HG03439 (cell line): ENCODE measurements at regions not wholly inside any gene's neighbourhood (a gene's known extent, or its start where the extent isn't known, plus 50 kb on each side); places are given as distances from the start of the nearest gene placed in this dataset.
"Not testable (repeated sequence)": the region's sequence is repeated elsewhere in the genome, so short reads cannot be mapped to it uniquely, and the experiment has no call there.

ENCODE experiments used
- ATAC-seq: cut with Tn5 transposase; IDR thresholded peaks from one replicate; pipeline ENCODE4 v1.9.1; 2021; ENCODE audit warnings: mild to moderate bottlenecking, moderate library complexity; ENCODE audit not compliant: unreplicated experiment

DNA sequence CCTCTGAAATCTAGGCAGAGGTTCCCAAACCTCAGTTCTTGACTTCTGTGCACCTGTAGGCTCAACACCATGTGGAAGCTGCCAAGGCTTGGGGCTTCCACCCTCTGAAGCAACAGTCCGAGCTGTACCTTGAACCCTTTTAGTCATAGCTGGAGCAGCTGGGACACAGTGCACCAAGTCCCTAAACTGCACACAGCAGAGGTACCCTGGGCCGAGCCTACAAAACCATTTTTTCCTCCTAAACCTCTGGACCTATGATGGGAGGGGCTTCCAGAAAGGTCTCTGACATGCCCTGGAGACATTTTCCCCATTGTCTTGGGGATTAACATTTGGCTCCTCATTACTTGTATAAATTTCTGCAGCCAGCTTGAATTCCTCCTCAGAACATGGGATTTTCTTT is 168.8 kb downstream of the TLE3 start:
- not testable (repeated sequence) for ATAC-seq

DNA sequence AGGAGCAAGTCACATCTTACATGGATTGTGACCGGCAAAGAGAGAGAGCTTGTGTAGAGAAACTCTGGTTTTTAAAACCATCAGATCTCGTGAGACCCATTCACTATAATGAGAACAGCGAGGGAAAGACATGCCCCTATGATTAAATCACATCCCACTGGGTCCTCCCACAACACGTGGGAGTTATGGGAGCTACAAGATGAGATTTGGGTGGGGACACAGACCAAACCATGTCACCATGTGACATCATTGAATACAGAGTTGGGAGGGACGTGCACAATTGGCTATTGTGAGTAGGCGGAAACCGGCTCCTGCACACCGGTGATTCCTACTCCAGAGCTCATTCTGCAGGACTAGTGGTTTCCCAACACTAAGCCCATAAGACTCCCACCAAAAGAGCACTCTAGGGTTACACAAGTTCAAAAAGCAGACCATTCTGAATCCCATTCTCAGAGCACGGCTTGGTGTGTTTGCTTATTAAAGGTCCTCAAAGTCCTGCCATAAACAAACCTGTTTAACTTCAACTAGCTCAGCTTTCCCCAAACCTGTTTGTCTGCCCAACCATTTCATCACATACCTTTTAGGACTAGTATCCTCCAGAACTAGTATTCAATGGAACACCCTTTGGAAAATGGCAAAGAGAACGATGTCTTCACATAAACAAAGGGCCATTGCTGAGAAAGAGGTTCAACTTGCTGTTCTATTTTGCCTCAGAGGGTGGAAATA is 167.6 kb downstream of the TLE3 start:
- no peak for ATAC-seq

GRCh38 chr15:69930754-69931153 is 167.0 kb downstream of the TLE3 start:
- no peak for ATAC-seq

DNA sequence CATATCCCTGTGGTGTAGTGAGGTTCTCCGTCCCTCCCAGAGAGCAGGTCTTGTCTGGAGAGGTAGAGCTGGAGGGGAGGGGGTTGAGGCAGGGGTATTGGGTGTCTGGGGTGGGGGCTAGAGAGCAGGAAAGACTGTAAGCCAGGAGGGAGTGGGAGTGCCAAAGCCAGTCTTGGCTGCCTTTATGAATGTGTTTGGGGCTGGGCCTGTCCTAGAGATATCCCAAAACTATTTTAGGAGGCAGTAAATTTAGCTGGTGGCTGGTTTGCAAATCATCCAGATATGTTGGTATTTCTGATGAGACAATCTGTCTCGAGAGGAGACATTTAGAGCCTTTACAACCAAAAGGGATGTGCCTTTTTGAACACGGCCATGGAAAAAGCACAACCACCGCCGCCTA is 166.6 kb downstream of the TLE3 start:
- no peak for ATAC-seq

GRCh38 chr15:69934607-69935006 is 163.1 kb downstream of the TLE3 start:
- no peak for ATAC-seq

DNA sequence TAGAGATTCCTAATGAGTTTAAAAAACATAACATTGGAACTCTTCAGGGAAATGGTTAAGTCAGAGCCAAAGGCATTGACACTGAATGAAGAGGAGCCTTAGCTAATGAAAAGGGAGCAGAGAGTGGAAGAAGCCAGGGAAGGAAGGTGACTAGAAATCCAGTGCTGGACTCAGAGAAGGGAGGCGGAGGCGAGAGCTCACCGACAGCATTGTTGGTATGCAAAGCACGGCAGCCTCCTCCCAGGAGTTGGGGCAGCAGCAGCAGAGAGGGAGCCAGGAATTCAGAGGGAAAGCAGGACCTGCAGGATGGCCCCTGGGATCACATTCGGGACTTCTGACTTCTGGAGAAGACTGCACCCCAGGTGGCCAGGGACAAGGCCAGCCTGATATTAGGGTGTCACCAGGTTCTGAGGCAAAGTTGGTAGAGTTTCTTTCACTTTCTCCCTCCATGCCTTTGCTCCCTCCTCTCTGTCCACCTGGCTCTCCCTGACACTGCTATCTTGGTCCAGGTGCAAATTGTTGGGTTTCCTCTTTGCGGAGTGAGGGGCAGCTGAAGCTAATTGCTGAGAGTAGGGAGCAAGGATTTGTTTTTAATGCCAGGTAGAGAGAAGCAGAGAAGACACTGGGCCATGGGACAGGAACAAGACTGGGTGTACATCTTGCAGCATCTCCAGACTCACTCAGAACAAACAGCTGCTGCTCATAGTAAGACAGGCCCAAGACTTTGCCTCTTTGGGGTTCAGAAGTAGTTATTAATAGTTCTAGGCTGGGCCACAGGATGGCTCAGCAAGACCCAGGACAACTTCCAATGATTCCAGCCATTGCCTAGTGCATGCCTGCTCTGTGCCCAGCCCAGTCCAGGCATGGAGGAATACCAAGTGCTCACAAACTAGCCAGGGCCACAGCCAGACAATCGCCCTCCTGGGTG is 157.9 kb downstream of the TLE3 start:
- ATAC-seq, result no peak

DNA sequence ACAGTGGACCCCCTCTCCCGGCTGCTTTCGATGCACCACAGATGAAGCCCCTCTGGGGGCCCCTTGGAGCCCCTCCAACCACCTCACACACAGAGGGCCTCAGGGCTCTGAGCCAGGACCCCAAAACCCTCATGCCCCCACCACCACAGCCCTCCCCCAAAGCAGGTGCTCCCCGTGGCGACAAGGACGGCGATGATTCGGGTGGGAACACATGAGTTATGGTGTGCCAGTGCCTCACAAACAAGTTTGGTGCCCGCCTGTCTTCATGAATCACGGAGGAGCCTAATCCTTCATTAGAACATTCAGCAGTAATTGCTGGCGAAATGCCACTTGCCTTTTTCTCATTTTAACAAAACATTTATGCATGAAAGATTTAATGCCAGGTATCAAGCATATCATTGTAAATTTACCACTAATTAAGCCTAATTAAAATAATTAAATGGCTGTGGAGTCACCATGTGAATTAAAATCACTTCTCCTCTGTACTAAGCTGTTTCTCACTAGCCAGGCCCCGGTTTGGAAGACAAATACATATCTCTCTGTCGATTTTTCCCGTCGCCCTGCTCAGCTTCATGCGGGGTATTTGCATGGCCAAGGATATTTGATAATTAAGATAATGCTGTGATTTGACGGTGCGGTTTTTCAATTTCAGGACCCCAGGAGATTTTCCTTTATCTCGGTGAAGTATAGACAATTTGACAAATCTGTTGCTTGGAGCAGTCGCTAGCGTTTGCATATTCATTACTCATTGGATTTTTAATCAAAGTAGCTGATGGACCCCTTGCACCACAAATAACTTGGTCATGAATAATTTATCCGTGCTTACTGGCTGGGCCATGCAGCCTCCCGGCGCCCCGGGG is 157.0 kb downstream of the TLE3 start:
- ATAC-seq, result no peak

DNA sequence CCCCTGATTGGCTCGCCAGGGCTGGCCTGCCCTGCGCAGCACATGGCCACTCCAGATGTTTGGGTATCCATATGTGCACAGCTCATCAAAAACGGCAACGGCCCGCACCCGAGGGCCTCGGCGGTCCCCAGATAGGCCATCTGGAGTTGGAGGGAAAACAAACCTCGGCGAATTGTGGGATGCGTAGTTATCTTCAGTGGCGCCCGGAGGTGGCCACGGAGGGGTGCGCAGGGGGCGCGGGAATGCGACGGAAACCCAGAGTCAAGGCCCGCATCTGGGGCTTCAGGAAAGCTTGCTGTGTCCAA is 156.5 kb downstream of the TLE3 start:
- no peak for ATAC-seq

GRCh38 chr15:69941706-69942495 is 155.8 kb downstream of the TLE3 start:
- ATAC-seq, result no peak

- no peak for ATAC-seq
These were observed 154.1 kb downstream of the TLE3 start for GRCh38 chr15:69943637-69944036.

- no peak for ATAC-seq
These were observed 152.0 kb downstream of the TLE3 start for GRCh38 chr15:69945729-69946128.

GRCh38 chr15:69946870-69947269 is 150.8 kb downstream of the TLE3 start:
- ATAC-seq, result no peak

- no peak for ATAC-seq
These were observed 150.3 kb downstream of the TLE3 start for GRCh38 chr15:69947394-69947793.

GRCh38 chr15:69949485-69949884 is 148.2 kb downstream of the TLE3 start:
- ATAC-seq, result no peak

GRCh38 chr15:69951256-69951897 is 146.3 kb downstream of the TLE3 start:
- no peak for ATAC-seq

- ATAC-seq, result no peak
These were observed 145.7 kb downstream of the TLE3 start for GRCh38 chr15:69951898-69952555.

DNA sequence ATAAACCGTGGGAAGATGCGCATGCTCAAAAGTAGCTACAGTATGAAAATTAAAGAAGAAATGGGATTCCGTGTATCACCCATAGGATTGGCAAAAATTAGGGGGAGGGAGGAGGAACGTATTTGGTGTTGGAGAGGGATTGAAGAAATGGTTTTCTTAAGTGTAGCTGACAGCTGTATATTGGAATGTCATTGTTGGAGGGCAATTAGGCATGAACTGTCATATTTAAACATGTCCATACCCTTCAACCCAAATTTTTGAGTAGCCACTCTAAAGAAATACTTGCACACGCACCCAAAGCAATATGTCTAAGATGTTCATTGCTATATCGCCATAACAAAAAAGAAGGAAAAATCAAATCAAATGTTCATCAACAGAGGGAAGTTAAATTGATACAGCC is 144.7 kb downstream of the TLE3 start:
- ATAC-seq, result no peak

- no peak for ATAC-seq
These were observed 143.9 kb downstream of the TLE3 start for GRCh38 chr15:69953816-69954215.

- ATAC-seq, result no peak
These were observed 143.1 kb downstream of the TLE3 start for GRCh38 chr15:69954666-69955065.
